GM20000 (cell line): ENCODE measurements at regions not wholly inside any gene's neighbourhood (a gene's known extent, or its start where the extent isn't known, plus 50 kb on each side); places are given as distances from the start of the nearest gene placed in this dataset.
A peak's percentile ranks its signal among the peaks of the same experiment; 100 is the strongest.

Source experiments
- DNase-seq: peaks from one replicate; pipeline ENCODE4 v3.0.0; 2012; ENCODE audit warnings: low spot score
- TF ChIP-seq, protein P1 (sequence below): IDR thresholded peaks from 2 replicates; pipeline ENCODE4 v1.5.1; 2012; ENCODE audit warnings: mild to moderate bottlenecking, control low read depth; ENCODE audit errors: extremely low read depth, missing control alignments

DNA sequence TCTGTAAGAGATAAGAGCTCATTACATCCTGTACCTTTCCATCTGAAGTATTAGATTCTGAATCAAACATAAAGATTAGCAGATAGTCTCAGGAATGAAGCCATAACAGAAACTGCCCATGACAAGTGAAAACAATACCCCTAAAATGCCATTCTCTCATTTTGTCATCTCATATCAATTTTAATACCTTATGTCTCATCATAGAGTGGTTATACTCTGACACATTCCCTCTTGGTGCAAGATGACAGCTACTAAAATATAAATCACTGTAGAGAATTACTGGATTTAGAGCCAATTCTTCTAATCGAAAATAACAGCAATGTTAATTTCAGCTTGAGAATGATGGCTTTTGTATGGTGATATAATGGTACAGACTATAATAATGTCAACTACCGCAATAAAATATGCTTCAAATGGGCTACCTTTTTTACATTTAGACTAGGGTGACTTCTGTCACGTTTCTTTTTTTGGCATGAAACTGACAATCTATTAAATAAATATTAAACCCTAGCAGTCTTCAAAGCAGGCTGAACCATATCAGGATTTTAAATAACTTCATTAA lies 125.1 kb upstream of the ITGA4 start:
- DNase-seq = no peak
- TF ChIP-seq, protein P1, sequence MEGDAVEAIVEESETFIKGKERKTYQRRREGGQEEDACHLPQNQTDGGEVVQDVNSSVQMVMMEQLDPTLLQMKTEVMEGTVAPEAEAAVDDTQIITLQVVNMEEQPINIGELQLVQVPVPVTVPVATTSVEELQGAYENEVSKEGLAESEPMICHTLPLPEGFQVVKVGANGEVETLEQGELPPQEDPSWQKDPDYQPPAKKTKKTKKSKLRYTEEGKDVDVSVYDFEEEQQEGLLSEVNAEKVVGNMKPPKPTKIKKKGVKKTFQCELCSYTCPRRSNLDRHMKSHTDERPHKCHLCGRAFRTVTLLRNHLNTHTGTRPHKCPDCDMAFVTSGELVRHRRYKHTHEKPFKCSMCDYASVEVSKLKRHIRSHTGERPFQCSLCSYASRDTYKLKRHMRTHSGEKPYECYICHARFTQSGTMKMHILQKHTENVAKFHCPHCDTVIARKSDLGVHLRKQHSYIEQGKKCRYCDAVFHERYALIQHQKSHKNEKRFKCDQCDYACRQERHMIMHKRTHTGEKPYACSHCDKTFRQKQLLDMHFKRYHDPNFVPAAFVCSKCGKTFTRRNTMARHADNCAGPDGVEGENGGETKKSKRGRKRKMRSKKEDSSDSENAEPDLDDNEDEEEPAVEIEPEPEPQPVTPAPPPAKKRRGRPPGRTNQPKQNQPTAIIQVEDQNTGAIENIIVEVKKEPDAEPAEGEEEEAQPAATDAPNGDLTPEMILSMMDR = no peak

DNA sequence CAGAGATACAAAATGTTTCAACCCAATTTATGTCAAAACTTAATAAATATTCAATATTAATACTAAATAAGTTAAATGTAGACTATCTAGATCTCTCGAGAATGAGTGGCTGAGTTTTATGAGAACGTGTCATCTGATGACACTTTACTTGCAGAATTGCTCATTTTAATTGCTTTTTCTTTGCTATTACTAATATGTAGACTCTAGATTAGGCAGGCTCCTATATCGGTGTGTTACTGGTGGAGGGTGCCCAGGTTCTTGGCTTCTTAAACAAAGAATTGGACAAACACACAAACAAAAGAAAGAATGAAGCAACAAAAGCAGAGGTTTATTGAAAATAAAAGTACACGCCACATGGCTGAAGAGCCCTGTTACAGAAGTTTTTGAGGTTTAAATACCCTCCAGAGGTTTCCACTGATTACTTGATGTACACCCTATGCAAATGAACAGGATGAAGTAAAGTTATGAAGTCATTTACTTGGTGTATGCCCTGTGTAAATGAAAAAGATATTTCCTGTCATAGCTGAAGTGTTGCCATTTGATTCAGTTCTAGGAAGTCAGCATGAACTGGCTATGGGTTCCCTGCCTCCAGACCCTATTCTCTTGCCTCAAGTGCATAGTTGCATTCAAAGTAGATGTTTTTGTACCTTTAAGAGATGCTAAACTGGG lies 122.9 kb upstream of the ITGA4 start:
- TF ChIP-seq, protein P1 = no peak
- no peak for DNase-seq

DNA sequence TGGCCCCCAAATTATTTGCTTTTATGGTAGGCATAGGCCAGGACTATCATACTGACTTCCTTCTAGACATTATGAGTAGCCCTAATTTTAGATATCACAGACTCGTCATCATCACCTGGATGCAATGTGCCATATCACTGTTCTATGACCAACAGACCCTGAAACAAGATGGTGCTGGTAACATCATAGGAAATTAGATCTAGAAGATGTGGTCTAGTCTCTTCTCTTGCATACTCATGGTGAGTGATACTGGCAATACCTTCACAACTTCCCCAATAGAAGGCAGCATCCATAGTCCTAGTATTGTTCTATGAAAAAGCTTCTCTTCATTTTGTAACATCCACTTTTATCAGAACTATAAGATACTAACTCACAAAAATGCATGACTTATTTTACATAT lies 116.3 kb upstream of the ITGA4 start:
- TF ChIP-seq, protein P1 = no peak
- DNase-seq = no peak

DNA sequence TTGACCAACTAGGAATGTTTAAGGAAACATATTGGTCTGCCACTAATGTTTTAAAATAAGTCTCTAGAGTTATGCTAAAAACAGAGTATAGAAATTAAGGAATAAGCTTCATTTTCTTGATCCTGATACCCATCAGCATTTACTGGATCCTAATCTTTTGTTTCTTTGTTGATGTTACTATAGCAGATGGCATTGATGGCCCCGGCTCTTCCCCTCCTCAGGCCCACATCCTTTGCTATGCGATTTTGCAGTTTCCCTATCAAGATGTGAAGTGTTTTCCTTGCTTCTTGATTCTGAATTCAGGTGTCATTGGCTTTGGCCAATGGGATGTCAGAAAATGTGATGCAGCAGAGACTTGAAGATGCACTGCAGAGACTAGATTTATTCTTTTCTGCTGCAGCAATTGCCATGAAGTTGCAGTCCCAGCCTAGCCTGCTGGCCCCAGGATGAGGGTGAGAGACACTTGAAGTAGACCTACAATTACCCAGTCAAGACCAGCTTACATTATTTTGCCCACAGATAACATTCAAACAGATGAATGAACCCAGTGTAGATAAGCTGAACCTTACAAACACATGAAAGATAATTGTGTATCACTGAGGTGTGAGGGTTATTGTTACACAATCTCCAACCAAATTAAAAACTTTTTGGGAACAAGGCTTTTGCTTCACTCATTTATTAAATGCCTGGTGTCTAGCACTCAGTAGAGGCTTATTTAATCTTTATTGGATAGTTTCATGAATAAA lies 115.2 kb upstream of the ITGA4 start:
- TF ChIP-seq, protein P1 = no peak
- DNase-seq = no peak

DNA sequence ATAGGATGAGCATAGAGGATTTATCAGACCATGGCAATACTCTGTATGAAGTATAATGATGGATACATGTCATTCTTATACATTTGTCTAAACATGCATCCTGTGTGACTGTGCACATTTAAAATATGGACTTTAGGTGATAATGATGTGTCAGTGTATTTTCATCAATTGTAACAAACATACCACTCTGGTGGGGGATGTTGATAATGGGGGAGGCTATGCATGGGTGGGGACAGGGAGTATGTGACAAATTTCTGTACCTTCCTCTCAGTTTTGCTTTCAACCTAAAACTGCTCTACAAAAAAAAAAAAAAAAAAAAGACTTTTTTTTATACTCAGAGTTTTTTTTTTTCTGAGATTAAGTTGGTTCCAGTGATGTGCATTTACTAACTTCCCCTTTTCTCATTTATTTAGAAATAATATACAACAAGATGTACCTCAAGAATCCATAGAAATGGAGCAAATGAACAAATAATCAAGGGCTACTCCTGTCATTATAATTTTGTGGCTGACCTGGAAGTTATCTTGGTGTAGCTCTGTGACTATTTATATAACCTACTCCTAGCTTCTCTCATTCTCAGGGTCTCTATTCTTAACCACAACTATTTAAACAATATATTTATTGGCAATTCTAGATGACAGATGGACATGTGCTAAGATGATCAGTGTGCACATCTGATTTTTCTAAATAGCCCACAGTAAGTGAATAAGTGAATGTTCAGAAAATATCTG lies 108.9 kb upstream of the ITGA4 start:
- TF ChIP-seq, protein P1 = no peak
- peak; percentile 12 for DNase-seq

DNA sequence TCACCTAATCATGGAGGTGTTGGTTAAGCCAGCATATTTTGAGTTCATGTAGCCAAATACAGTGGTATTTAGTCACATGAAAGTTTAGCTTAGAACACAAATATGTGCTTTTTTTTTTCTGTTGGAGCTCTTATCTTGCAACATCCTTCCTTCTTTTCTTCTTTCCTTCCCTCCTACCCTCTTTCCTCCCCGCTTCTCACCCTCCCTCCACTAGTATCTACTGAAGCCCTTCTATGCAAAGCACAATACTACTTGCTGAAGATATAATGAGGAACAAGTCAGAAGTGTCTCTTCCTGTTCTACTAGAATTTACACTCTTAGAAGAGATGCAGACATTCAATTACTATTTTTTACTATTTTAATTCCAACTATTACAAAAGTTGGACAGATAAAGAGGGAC lies 105.0 kb upstream of the ITGA4 start:
- no peak for DNase-seq
- TF ChIP-seq, protein P1 = no peak

DNA sequence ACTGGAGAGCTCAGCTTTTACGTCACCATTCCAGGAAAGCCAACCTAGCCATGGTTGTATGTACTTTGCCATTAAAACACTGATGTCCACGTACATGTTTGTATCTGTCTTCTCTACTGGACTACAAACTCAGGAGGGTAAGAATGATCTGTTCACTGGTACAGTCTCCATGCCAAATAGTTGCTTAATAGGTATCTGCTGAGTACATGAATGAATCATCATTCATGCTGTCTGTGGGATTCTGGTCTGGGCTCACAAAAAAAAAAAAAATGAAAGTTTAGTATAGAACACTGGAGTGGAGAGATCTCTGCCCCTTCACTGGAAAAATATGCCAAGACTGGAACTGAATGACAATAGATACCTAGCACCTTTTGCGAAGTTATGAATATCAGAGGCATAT lies 102.6 kb upstream of the ITGA4 start:
- TF ChIP-seq, protein P1 = no peak
- DNase-seq = no peak
